Epithelial cell of proximal tubule (primary cell): ENCODE measurements at regions not wholly inside any gene's neighbourhood (a gene's known extent, or its start where the extent isn't known, plus 50 kb on each side); places are given as distances from the start of the nearest gene placed in this dataset.

ENCODE experiments used
- DNase-seq: peaks from one replicate; pipeline ENCODE4 v3.0.0-alpha.2; 2011; ENCODE audit warnings: low read depth
- H3K4me3 ChIP-seq: 2 replicates; pipeline ENCODE4 v1.5.1; 2011; ENCODE audit warnings: low read depth, mild to moderate bottlenecking, low read length
- CTCF ChIP-seq: conservative IDR thresholded peaks from 2 replicates; pipeline ENCODE4 v1.5.1; 2012; ENCODE audit warnings: low read depth, mild to moderate bottlenecking, low read length

- H3K4me3 ChIP-seq: no peak overlapping the region
- TF ChIP-seq CTCF: no peak
- peak; percentile 41 for DNase-seq
Measured at GRCh38 chr6:16006681-16007080, 122.2 kb upstream of the MYLIP start.

- no peak for DNase-seq
- no peak overlapping the region for H3K4me3 ChIP-seq
- TF ChIP-seq CTCF: no peak
Measured at GRCh38 chr6:16004934-16005679, 123.8 kb upstream of the MYLIP start.

DNA sequence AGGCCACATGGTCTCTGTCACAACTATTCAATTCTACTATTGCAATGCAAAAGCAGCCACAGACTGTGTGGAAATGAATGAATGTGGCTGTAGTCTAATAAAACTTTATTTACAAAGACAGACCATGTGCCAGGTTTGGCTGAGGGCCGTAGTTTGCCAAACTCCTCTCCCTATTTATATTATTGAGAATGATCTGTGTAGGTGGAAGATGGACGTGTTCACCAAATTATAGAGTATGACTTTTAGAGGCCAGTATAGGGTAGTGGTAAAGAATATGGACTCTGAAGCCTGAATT, 125.7 kb upstream of the MYLIP start:
- TF ChIP-seq CTCF: no peak
- DNase-seq: no peak
- H3K4me3 ChIP-seq: no peak overlapping the region

DNA sequence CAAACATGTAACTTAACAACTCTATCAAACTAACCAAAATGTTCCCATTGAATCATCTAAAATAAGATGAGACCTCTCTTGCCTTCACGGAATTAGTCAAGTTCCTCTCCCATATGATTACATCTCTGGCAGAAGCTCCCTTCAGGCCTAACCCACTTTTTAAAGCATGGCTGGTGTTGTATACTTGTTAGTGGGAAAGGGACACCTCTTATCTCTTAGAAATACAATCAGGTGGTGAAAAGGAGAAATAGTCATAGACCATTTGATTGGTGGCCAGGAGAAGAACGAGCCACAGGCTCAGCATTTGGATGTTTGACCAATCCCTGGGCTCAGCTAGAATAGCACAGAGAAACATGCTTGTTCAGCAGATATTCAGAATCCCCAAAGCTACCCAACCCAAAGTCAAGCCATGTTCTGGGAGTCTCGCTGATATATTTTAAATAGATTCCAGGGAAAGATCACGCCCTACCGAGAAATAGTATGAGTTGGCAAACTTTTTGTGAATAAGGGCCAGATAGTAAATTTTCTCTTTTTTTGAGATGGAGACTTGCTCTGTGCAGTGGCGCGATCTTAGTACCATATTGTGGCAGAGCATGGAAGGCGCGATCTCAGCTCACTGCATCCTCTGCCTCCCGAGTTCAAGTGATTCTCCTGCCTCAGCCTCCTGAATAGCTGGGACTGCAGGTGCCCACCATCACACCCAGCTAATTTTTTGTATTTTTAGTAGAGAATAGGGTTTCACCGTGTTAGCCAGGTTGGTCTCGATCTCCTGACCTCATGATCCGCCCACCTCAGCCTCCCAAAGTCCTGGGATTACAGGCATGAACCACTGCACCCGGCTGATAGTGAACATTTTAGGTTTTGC, 126.3 kb upstream of the MYLIP start:
- DNase-seq: no peak
- H3K4me3 ChIP-seq: no peak overlapping the region
- TF ChIP-seq CTCF: no peak

GRCh38 chr6:16001158-16001557, 127.7 kb upstream of the MYLIP start:
- no peak for DNase-seq
- no peak overlapping the region for H3K4me3 ChIP-seq
- no peak for TF ChIP-seq CTCF

DNA sequence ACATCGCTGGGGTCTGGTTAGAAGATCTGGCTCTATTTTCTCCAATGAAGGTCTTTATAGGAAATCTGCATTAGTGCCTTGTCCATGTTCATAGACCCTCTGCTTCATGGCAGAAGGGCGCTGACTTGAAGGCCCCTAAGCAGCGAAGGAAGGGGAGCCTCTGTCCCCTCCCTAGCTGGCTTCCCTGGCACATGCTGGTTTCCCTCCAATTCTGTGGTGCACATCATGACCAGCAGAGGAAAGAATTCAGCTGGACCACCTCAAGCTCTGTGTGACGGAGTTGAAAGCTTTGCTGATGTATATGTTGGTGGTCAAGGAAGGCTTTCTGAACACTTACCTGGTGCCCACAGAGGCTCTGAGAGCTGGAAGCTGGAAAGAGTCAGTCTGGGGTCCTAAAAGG, 129.7 kb upstream of the MYLIP start:
- no peak for DNase-seq
- H3K4me3 ChIP-seq: no peak overlapping the region
- TF ChIP-seq CTCF: no peak
